Endothelial cell of umbilical vein (primary cell): ENCODE measurements at regions not wholly inside any gene's neighbourhood (a gene's known extent, or its start where the extent isn't known, plus 50 kb on each side); places are given as distances from the start of the nearest gene placed in this dataset.

Experiments
- BruUV-seq: library from RNA; stranded (reverse); fragments of 400-500 nt; replicated peaks from 2 replicates; lab custom pipeline; 2021; lab: Mats Ljungman, UMichigan
- CTCF ChIA-PET: fragments of 300-600, 350-600 bp; sonication (Branson Sonifier 250); formaldehyde crosslinking; loops from one replicate; lab custom pipeline; 2021; ENCODE audit warnings: antibody characterized with exemption, inconsistent platforms; lab: Charles Lee
- POLR2A ChIA-PET: fragments of 300-600, 350-600 bp; sonication (Branson Sonifier 250); formaldehyde crosslinking; loops from one replicate; lab custom pipeline; 2021; ENCODE audit warnings: antibody characterized with exemption, inconsistent platforms; lab: Charles Lee
- DNase-seq: peaks from one replicate; pipeline ENCODE4 v3.0.0-alpha.2; 2011; ENCODE audit warnings: low read depth, low spot score
- FAIRE-seq: peaks from 2 replicates; lab custom pipeline; 2011; peaks lifted over from hg19 to GRCh38; lab: Jason Lieb, UNC
- H2AFZ ChIP-seq: 2 replicates; pipeline ENCODE4 v1.6.0; 2012; ENCODE audit warnings: low read depth, low read length, control low read depth, inconsistent platforms
- H3K27ac ChIP-seq: 2 replicates; pipeline ENCODE4 v1.5.1; 2011; ENCODE audit warnings: low read depth, mild to moderate bottlenecking, control low read depth, low read length, moderate library complexity; ENCODE audit not compliant: insufficient read depth
- H3K27me3 ChIP-seq, 2 experiments: 2 replicates each; pipeline versions ENCODE4 v1.6.0 to v1.6.1; 2011; ENCODE audit warnings: low read length in 2 of 2, mixed read lengths in 1 of 2; ENCODE audit not compliant: control insufficient read depth in 2 of 2, insufficient read depth in 2 of 2
- H3K36me3 ChIP-seq, 2 experiments: 2 replicates in 1 of 2; 3 replicates in 1 of 2; pipeline ENCODE4 v1.5.1; 2011; ENCODE audit warnings: low read length in 2 of 2, mild to moderate bottlenecking in 1 of 2, moderate library complexity in 1 of 2; ENCODE audit not compliant: control insufficient read depth in 2 of 2, insufficient read depth in 2 of 2; ENCODE audit errors: extremely low read depth in 1 of 2
- H3K4me1 ChIP-seq: 3 replicates; pipeline ENCODE4 v1.5.1; 2011; ENCODE audit warnings: mild to moderate bottlenecking, low read length; ENCODE audit not compliant: control insufficient read depth, insufficient read depth; ENCODE audit errors: extremely low read depth
- H3K4me2 ChIP-seq: 2 replicates; pipeline ENCODE4 v1.6.1; 2011; ENCODE audit warnings: low read length, control low read depth, mixed read lengths; ENCODE audit not compliant: insufficient read depth
- H3K4me3 ChIP-seq, 3 experiments: fragments of 200-600 bp in 1 of 3; sonication (generic), shearing (Covaris generic) in 1 of 3; replicated peaks in 1 of 3; 2 replicates each; pipeline ENCODE4 v1.5.1; 2011 to 2016; ENCODE audit warnings: control low read depth in 3 of 3, low read length in 3 of 3, mild to moderate bottlenecking in 2 of 3, inconsistent platforms in 1 of 3, low read depth in 1 of 3, moderate library complexity in 1 of 3; ENCODE audit not compliant: insufficient read depth in 1 of 3
- H3K79me2 ChIP-seq: 2 replicates; pipeline ENCODE4 v1.6.0; 2012; ENCODE audit warnings: low read length, inconsistent platforms; ENCODE audit not compliant: control insufficient read depth, insufficient read depth
- H3K9ac ChIP-seq: replicated peaks from 2 replicates; pipeline ENCODE3; 2011; ENCODE audit warnings: low read length, control low read depth; ENCODE audit not compliant: insufficient read depth; ENCODE audit errors: extremely low read depth
- H3K9me1 ChIP-seq: replicated peaks from 3 replicates; pipeline ENCODE4 v1.6.0; 2011; ENCODE audit warnings: mild to moderate bottlenecking, low read length; ENCODE audit not compliant: control insufficient read depth, insufficient read depth; ENCODE audit errors: extremely low read depth
- H3K9me3 ChIP-seq: replicated peaks from 2 replicates; pipeline ENCODE4 v1.5.1; 2012; ENCODE audit warnings: low read length, inconsistent platforms; ENCODE audit not compliant: control insufficient read depth, insufficient read depth
- H4K20me1 ChIP-seq: replicated peaks from 2 replicates; pipeline ENCODE3; 2011; ENCODE audit warnings: mild to moderate bottlenecking, low read length; ENCODE audit not compliant: control insufficient read depth, insufficient read depth; ENCODE audit errors: extremely low read depth
- CTCF ChIP-seq, 2 donors: IDR thresholded peaks; 1 replicate in 1 of 2; 2 replicates in 1 of 2; pipeline ENCODE4 v1.5.1; 2011; ENCODE audit warnings: low read length in 2 of 2, mild to moderate bottlenecking in 2 of 2, moderate library complexity in 2 of 2, control low read depth in 1 of 2, inconsistent platforms in 1 of 2, low read depth in 1 of 2; ENCODE audit not compliant: insufficient read depth in 1 of 2; ENCODE audit errors: extremely low read depth in 1 of 2
- GATA2 ChIP-seq: IDR thresholded peaks from 2 replicates; pipeline ENCODE4 v1.7.0; 2011; ENCODE audit warnings: low read depth, mild to moderate bottlenecking, moderate library complexity, mixed read lengths, low read length; ENCODE audit not compliant: insufficient read length, insufficient read depth
- POLR2A ChIP-seq: IDR thresholded peaks from 2 replicates; pipeline ENCODE4 v1.6.1; 2012; ENCODE audit warnings: low read depth, mild to moderate bottlenecking, control low read depth, low read length
- dilution Hi-C: fragments of 300-500 bp; cut with MboI; formaldehyde crosslinking; loops from one replicate; pipeline ENCODE4 v1.15.0; 2019; ENCODE audit warnings: low sequenced_read_pairs; ENCODE audit not compliant: extremely low pct_ligation_motif_present
- intact Hi-C: fragments of 100-400 bp; cut with micrococcal nuclease; formaldehyde crosslinking; loops from one replicate; pipeline ENCODE4 v1.10.0; 2022
- TF ChIP-seq, protein P1 (sequence below): IDR thresholded peaks from 2 replicates; pipeline ENCODE4 v1.6.1; 2011; ENCODE audit not compliant: insufficient read depth, insufficient read length

GRCh38 chr14:56487090-56487667 lies 92.4 kb upstream of the TMEM260 start:
- intact Hi-C loops, result loop anchor here (1.0 to 10.0 kb wide), 3 partner anchors 1040 to 1272 kb away; partner anchors contain the start of gene FBXO34
- H3K4me3 ChIP-seq, result no peak overlapping the region
- H3K9me1 ChIP-seq, result no peaks in the 10 kb centered on the region
- H2AFZ ChIP-seq, result no peak overlapping the region
- no peaks in the 10 kb centered on the region for H3K4me1 ChIP-seq
- no peaks in the 10 kb centered on the region for H3K36me3 ChIP-seq
- H3K27me3 ChIP-seq, result peaks cover 2 to 3% of the 10 kb centered on the region in 2 experiments
- no peaks in the 10 kb centered on the region for H3K9me3 ChIP-seq
- POLR2A ChIA-PET, result no interaction called here
- no peak for TF ChIP-seq GATA2
- TF ChIP-seq CTCF (IDR thresholded peaks at IDR 0.05; ENCODE audit: extremely low read depth in 1 of 2, insufficient read depth in 1 of 2, low read depth in 1 of 2, low read length in 2 of 2), result peak; percentile 30 to 40
- H3K27ac ChIP-seq, result no peak overlapping the region
- CTCF ChIA-PET, result interaction anchor here (0.7 to 6.2 kb wide), 18 partner anchors 11 to 1133 kb away, joined by 3 to 115 read pairs (median 4); partner anchors contain the start of gene TBPL2
- FAIRE-seq, result peak; percentile 61
- dilution Hi-C loops, result no loop called here
- peak; percentile 47 for DNase-seq
- BruUV-seq, result no TSS peak
- no peaks in the 10 kb centered on the region for H4K20me1 ChIP-seq
- no peaks in the 10 kb centered on the region for H3K79me2 ChIP-seq
- H3K9ac ChIP-seq, result no peak overlapping the region
- H3K4me2 ChIP-seq, result no peak overlapping the region

GRCh38 chr14:56487761-56488160 lies 91.8 kb upstream of the TMEM260 start:
- BruUV-seq, result no TSS peak
- H3K79me2 ChIP-seq, result no peaks in the 10 kb centered on the region
- FAIRE-seq, result no peak
- H3K4me2 ChIP-seq, result no peak overlapping the region
- H3K27ac ChIP-seq, result no peak overlapping the region
- TF ChIP-seq, protein P1, sequence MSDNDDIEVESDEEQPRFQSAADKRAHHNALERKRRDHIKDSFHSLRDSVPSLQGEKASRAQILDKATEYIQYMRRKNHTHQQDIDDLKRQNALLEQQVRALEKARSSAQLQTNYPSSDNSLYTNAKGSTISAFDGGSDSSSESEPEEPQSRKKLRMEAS, result no peak
- no peak for TF ChIP-seq POLR2A
- H3K36me3 ChIP-seq, result no peaks in the 10 kb centered on the region
- intact Hi-C loops, result loop anchor here (1.0 to 10.0 kb wide), 3 partner anchors 1041 to 1273 kb away; partner anchors contain the start of gene FBXO34
- peaks cover 2 to 3% of the 10 kb centered on the region in 2 experiments for H3K27me3 ChIP-seq
- CTCF ChIA-PET, result interaction anchor here (0.9 to 6.2 kb wide), 11 partner anchors 11 to 1048 kb away, joined by 3 to 115 read pairs (median 4); partner anchors contain the start of gene TBPL2
- H2AFZ ChIP-seq, result no peak overlapping the region
- no peaks in the 10 kb centered on the region for H3K4me1 ChIP-seq
- POLR2A ChIA-PET, result no interaction called here
- DNase-seq, result no peak
- H3K4me3 ChIP-seq, result no peak overlapping the region
- no peak overlapping the region for H3K9ac ChIP-seq
- no peaks in the 10 kb centered on the region for H4K20me1 ChIP-seq
- no peaks in the 10 kb centered on the region for H3K9me3 ChIP-seq
- dilution Hi-C loops, result no loop called here
- no peaks in the 10 kb centered on the region for H3K9me1 ChIP-seq
